ENCODE measurements at regions not wholly inside any gene's neighbourhood (a gene's known extent, or its start where the extent isn't known, plus 50 kb on each side); places are given as distances from the start of the nearest gene placed in this dataset.

- no peak for TF ChIP-seq POLR2AphosphoS5 (IDR thresholded peaks at IDR 0.05)
- no peak for TF ChIP-seq POLR2A (IDR thresholded peaks at IDR 0.05; ENCODE audit: low read depth)
- TF ChIP-seq, protein P1, sequence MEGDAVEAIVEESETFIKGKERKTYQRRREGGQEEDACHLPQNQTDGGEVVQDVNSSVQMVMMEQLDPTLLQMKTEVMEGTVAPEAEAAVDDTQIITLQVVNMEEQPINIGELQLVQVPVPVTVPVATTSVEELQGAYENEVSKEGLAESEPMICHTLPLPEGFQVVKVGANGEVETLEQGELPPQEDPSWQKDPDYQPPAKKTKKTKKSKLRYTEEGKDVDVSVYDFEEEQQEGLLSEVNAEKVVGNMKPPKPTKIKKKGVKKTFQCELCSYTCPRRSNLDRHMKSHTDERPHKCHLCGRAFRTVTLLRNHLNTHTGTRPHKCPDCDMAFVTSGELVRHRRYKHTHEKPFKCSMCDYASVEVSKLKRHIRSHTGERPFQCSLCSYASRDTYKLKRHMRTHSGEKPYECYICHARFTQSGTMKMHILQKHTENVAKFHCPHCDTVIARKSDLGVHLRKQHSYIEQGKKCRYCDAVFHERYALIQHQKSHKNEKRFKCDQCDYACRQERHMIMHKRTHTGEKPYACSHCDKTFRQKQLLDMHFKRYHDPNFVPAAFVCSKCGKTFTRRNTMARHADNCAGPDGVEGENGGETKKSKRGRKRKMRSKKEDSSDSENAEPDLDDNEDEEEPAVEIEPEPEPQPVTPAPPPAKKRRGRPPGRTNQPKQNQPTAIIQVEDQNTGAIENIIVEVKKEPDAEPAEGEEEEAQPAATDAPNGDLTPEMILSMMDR (IDR thresholded peaks at IDR 0.05) = no peak
Observed at GRCh38 chr1:81326212-81326611, 474.5 kb upstream of the ADGRL2 start.
